ENCODE measurements at regions not wholly inside any gene's neighbourhood (a gene's known extent, or its start where the extent isn't known, plus 50 kb on each side); places are given as distances from the start of the nearest gene placed in this dataset.

GRCh38 chr2:37532503-37532902 lies 138.9 kb downstream of the CDC42EP3 start:
- Histone ChIP-seq H4K91ac (ENCODE audit: insufficient read depth, low read depth, low read length) (peak overlapping the region; percentile 54; the same call in 1 of the 2 replicates), H2BK15ac (ENCODE audit: low read depth, low read length) (peak overlapping the region; percentile 61), H3K18ac (ENCODE audit: low read depth, low read length) (peak overlapping the region; percentile 11; the same call in 1 of the 2 replicates), H3K14ac (replicated peaks; ENCODE audit: low read depth, low read length) (no peak overlapping the region; the same call in 1 of the 2 replicates), H3K9ac (ENCODE audit: low read depth, low read length) (no peak overlapping the region), H2BK20ac (ENCODE audit: low read depth, low read length) (no peak overlapping the region; the same call in 1 of the 2 replicates), H4K5ac (ENCODE audit: low read depth, low read length) (no peak overlapping the region), H3K27me3 (ENCODE audit: control insufficient read depth, insufficient read depth, low read length) (no peaks in the 10 kb centered on the region), H3K79me1 (ENCODE audit: low read depth in 1 of 2, low read length in 2 of 2) (no peaks in the 10 kb centered on the region), H3K23ac (ENCODE audit: low read depth, low read length) (no peak overlapping the region), H2BK120ac (ENCODE audit: low read depth, low read length) (peak overlapping the region; percentile 39; the same call in 1 of the 2 replicates), H2AK5ac (ENCODE audit: low read depth, low read length) (peak overlapping the region; percentile 9; the same call in 1 of the 2 replicates), H4K20me1 (ENCODE audit: insufficient read depth, low read length) (no peaks in the 10 kb centered on the region), H2BK5ac (ENCODE audit: low read depth, low read length, poor library complexity, severe bottlenecking) (no peak overlapping the region), H3K27ac (ENCODE audit: insufficient read depth, low read length) (no peak overlapping the region), H3K9me3 (ENCODE audit: control insufficient read depth, insufficient read depth, low read length) (no peaks in the 10 kb centered on the region), H3K4me2 (ENCODE audit: low read depth, low read length) (no peak overlapping the region), H3K36me3 (ENCODE audit: control insufficient read depth, insufficient read depth, low read length) (no peaks in the 10 kb centered on the region), H3K9me1 (ENCODE audit: insufficient read depth, low read length) (peaks cover 5% of the 10 kb centered on the region), H3K56ac (ENCODE audit: extremely low read depth, insufficient read depth, low read length) (no peak overlapping the region), H2AK9ac (replicated peaks; ENCODE audit: low read depth, low read length, poor library complexity) (no peak overlapping the region), H2AFZ (replicated peaks; ENCODE audit: low read length, poor library complexity) (no peak overlapping the region), H3K4me1 (ENCODE audit: control insufficient read depth, insufficient read depth, low read length) (peaks cover 3% of the 10 kb centered on the region), H3K4me3 (ENCODE audit: insufficient read depth, low read depth, low read length) (no peak overlapping the region), H3K4ac (ENCODE audit: low read depth, low read length) (no peak overlapping the region; the same call in 1 of the 2 replicates), H4K8ac (ENCODE audit: low read depth in 2 of 2, low read length in 2 of 2) (0 out of 4 replicates have a peak overlapping the region, but pooled peaks of 1 of the 2 experiments have one; percentile 14)
- in situ Hi-C loops (cut with MboI; ENCODE audit: low sequenced_read_pairs) (no loop called here), dilution Hi-C loops (cut with HindIII; ENCODE audit: low sequenced_read_pairs, unreplicated experiment) (no loop called here), intact Hi-C loops (cut with micrococcal nuclease) (no loop called here)
- DNase-seq (no peak), ATAC-seq (ENCODE audit: low read depth) (no peak)
- POLR2A ChIA-PET (ENCODE audit: unreplicated experiment): no interaction called here
- CTCF ChIA-PET: interaction anchor here (1.1 kb wide), 1 partner anchor 26 kb away, joined by 3 read pairs; no protein-coding TSS in a partner anchor
- no CpG with 5 or more reads among the region's 2 CpGs for WGBS, 2 experiments (ENCODE audit: extremely low coverage in 2 of 2, insufficient read length in 1 of 2)
- BruUV-seq (replicated peaks): no TSS peak
- TF ChIP-seq RFX5 (IDR thresholded peaks at IDR 0.05; ENCODE audit: low read depth, low read length) (no peak), SMC3 (IDR thresholded peaks at IDR 0.05; ENCODE audit: low read depth, low read length) (no peak), POLR2A (IDR thresholded peaks at IDR 0.05; ENCODE audit: low read depth, low read length) (no peak), CHD1 (IDR thresholded peaks at IDR 0.05; ENCODE audit: low read depth, low read length) (no peak), RCOR1 (IDR thresholded peaks at IDR 0.05; ENCODE audit: insufficient replicate concordance, low read length) (no peak), NFE2L2 (IDR thresholded peaks at IDR 0.05; ENCODE audit: low read depth, low read length) (no peak), ELK1 (IDR thresholded peaks at IDR 0.05; ENCODE audit: borderline replicate concordance, low read depth, low read length) (no peak), MAFK (IDR thresholded peaks at IDR 0.05; ENCODE audit: low read depth, low read length) (no peak), BHLHE40 (IDR thresholded peaks at IDR 0.05; ENCODE audit: low read depth, low read length) (no peak), MXI1 (IDR thresholded peaks at IDR 0.05; ENCODE audit: borderline replicate concordance, low read depth, low read length) (no peak), RAD21 (IDR thresholded peaks at IDR 0.05; ENCODE audit: low read length) (no peak), CTCF (conservative IDR thresholded peaks at IDR 0.05; ENCODE audit: low read depth, low read length) (no peak), USF2 (IDR thresholded peaks at IDR 0.05; ENCODE audit: low read depth, low read length) (no peak), CEBPB (IDR thresholded peaks at IDR 0.05; ENCODE audit: low read depth, low read length) (no peak), MAZ (IDR thresholded peaks at IDR 0.05; ENCODE audit: borderline replicate concordance, low read depth, low read length) (no peak), FOS (IDR thresholded peaks at IDR 0.05; ENCODE audit: low read depth, low read length) (no peak)

Data from IMR-90 (cell line).